Central memory CD4-positive, alpha-beta T cell (primary cell): ENCODE measurements at regions not wholly inside any gene's neighbourhood (a gene's known extent, or its start where the extent isn't known, plus 50 kb on each side); places are given as distances from the start of the nearest gene placed in this dataset.

ENCODE experiments used
- DNase-seq: peaks from one replicate; pipeline ENCODE4 v3.0.0; 2022

- DNase-seq: no peak
Measured at GRCh38 chr6:169854083-169854725, 102.8 kb downstream of the ERMARD start.

GRCh38 chr6:169853196-169854082 is 102.0 kb downstream of the ERMARD start:
- no peak for DNase-seq

GRCh38 chr6:169852504-169853195 is 101.2 kb downstream of the ERMARD start:
- no peak for DNase-seq

- no peak for DNase-seq
Measured at GRCh38 chr6:169851641-169852503, 100.5 kb downstream of the ERMARD start.

GRCh38 chr6:169850746-169851145 is 99.3 kb downstream of the ERMARD start:
- no peak for DNase-seq

- no peak for DNase-seq
Measured at GRCh38 chr6:169850154-169850553, 98.7 kb downstream of the ERMARD start.

GRCh38 chr6:169849396-169849795 is 98.0 kb downstream of the ERMARD start:
- DNase-seq: no peak

- no peak for DNase-seq
Measured at GRCh38 chr6:169848946-169849345, 97.5 kb downstream of the ERMARD start.

GRCh38 chr6:169847901-169848311 is 96.5 kb downstream of the ERMARD start:
- DNase-seq: no peak

GRCh38 chr6:169847141-169847674 is 95.8 kb downstream of the ERMARD start:
- no peak for DNase-seq

- no peak for DNase-seq
Measured at GRCh38 chr6:169846286-169847056, 95.0 kb downstream of the ERMARD start.

GRCh38 chr6:169845426-169846285 is 94.2 kb downstream of the ERMARD start:
- DNase-seq: no peak

- no peak for DNase-seq
Measured at GRCh38 chr6:169844946-169845345, 93.5 kb downstream of the ERMARD start.

- no peak for DNase-seq
Measured at GRCh38 chr6:169843991-169844390, 92.6 kb downstream of the ERMARD start.

- no peak for DNase-seq
Measured at GRCh38 chr6:169843110-169843509, 91.7 kb downstream of the ERMARD start.

GRCh38 chr6:169841907-169842606 is 90.6 kb downstream of the ERMARD start:
- DNase-seq: no peak

GRCh38 chr6:169841251-169841650 is 89.8 kb downstream of the ERMARD start:
- no peak for DNase-seq

- no peak for DNase-seq
Measured at GRCh38 chr6:169839898-169840631, 88.6 kb downstream of the ERMARD start.

GRCh38 chr6:169839493-169839892 is 88.1 kb downstream of the ERMARD start:
- no peak for DNase-seq
